NOMO-1 treated with DMSO at 0.1 percent for 48 hours (cell line): ENCODE measurements at regions not wholly inside any gene's neighbourhood (a gene's known extent, or its start where the extent isn't known, plus 50 kb on each side); places are given as distances from the start of the nearest gene placed in this dataset.

Source experiments
- DNase-seq: peaks from one replicate; lab custom pipeline; 2025; ENCODE audit not compliant: unreplicated experiment; lab: John Stamatoyannopoulos, UW

DNA sequence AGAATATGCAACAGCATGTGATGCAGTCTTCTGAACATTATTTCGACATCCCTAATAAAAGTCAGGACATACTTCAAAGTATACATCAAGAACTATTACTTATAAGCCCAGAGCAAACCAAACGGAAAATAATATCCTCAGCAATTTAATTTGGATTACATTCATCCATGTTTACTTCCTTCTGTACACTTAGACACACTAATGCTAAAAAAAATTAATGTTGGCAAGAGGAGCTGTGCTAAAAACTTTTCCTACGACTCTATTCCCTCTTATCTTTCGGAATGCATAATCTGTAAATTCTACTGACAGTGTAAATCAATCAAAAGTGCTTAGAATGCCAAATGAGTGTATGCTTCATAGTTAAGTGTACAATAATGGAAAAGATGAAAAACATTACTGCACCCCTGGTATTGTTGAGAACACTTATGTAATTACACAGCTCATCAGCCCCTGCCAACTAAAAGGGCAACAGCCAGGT lies 301.2 kb upstream of the HSF2 start:
- DNase-seq: no peak

DNA sequence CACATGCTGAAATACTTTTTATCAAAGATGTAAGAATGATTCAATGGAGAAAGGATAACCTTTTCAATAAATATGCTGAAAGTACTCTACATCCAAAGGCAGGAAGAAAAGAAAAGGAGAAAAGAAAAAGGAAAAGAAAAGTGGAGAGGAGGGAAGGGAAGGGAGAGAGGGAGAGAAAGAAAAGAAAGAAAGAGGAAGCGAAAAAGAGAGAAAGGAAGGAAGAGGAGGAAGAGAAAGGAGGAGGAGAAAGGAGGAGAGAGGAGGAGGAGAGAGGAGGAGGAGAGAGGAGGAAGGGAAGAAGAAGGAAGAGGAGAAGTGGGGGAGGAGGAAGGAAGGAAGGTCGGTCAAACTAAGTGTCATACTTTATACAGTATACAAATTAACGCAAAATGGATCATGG lies 297.4 kb upstream of the HSF2 start:
- DNase-seq: no peak

DNA sequence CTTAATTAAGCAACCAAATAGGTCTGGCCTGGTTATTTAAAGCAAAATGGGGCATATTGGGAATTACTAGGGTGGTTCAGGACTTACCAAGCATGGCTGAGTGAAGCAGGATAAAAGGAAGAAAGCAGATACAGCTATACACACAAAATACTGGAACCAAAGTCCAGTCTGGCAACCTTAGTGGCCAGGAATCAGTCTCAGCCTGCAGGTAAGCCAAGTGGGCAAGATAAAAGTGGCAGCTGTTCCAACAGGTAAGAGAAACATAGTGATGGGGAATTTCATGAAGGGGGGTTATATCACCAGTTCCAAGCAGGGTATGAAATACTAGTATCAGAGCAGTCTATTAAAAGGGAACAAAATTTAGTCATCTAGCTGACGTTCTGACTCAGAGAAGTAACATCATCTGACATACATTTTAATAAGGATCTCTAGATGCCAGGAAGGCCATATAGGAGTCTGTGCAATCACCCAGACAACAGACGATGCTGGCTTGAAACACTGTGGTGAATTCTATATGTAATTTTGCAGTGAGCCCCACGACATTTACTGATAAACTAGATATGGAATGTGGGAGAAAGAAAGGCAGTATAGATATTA lies 292.1 kb upstream of the HSF2 start:
- DNase-seq: no peak

DNA sequence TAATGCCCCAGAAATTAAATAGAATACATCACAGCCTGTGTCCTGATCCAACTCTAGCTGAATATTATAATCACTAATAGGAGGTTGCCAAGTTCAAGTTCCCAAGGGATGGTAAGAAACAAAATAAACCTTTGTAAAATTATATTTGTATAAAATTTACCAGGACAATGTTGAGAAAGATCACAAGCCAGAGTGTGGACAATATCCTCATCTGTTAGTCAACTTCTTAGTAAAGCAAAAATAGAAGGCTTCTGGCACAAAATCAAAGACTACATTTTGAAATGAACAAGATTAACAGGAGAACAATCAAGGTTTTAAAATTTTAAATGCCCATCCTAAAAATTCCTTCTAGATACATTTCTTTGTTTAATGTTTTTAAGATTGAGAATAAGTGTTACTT lies 290.4 kb upstream of the HSF2 start:
- no peak for DNase-seq

DNA sequence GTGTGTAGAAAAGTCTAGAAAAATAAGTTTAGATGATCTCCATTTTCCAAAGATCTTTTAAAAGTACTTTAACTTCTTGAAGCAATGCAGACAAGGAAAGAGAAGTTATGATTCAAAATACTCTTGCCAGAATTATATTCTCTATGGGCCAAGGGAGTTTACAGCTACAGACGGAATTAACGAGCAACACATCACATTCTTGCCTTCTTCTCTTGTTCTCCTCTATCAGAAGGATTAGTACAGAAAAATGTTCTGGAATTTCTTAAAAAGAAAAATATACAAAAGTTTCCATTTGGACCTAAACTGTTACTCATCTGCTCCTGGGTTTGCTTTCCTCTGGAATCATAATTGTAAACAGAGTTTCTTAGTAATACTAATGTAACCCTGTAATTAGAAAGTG lies 284.7 kb upstream of the HSF2 start:
- no peak for DNase-seq

DNA sequence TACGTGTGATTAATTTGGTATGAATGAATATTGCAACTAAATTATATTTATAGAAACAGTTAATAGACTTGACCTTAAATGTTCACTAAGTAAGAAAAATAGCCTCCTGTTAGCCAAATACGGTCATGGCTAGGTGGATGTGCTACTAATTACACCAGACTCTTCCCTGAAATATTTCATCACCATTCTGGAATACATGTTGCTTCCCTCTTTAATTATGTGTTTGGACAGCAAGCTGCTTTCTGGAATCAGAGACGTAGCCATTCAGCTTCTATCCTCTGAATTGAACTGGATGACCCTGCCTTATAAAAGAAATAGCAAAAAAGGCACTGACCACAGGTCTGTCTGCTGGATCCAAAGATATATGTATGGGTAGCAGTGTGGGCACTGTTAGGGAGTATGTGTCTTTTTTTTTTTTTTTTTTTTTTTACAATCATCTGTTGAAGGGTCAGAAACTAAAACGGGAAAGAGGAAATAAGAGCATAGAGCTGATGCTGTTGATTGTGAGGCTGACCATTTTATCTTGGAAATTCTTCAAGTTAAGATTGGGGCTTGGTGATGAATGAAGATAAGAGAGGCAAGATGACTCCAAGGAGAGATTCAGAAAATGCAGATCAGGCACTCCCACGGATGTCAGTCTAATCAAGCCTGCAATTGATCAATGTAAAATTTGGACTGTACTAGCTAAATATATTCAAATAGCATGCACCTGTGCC lies 283.2 kb upstream of the HSF2 start:
- no peak for DNase-seq

DNA sequence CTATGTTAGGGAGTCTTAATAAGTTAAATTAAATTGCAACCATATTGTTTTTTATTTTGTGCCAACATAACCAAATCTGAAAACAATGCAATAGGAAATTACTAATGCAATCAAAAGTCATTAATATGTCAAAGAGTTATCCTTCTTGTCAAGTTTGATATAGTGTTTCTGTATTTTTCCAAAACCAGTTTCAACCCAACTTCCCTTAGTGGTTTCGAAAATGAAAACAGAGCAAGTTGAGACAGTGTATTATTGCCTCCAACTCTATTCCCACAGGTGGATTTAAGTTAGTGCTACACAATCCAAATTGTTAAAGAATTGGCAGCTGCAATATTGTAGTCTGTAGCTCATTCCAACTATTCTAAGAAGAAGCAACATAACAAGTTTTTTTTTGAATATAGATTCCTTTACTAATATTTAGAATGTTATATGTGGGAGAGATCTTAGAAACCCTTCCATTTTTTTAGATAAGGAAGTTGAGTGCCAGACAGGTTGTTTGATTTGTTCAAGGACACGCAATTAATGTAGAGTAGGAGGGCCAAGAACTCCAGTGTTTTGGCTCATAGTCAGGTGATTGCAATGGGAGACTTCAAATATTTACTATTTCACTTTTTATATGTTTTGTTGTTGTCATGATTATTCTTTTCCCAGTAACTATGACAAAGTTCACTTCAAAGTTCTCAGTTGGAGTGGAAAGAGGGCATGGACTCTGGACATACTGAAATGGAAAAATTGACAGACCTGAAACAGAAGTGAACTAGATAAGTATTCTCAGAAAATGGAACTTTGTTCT lies 282.4 kb upstream of the HSF2 start:
- no peak for DNase-seq

DNA sequence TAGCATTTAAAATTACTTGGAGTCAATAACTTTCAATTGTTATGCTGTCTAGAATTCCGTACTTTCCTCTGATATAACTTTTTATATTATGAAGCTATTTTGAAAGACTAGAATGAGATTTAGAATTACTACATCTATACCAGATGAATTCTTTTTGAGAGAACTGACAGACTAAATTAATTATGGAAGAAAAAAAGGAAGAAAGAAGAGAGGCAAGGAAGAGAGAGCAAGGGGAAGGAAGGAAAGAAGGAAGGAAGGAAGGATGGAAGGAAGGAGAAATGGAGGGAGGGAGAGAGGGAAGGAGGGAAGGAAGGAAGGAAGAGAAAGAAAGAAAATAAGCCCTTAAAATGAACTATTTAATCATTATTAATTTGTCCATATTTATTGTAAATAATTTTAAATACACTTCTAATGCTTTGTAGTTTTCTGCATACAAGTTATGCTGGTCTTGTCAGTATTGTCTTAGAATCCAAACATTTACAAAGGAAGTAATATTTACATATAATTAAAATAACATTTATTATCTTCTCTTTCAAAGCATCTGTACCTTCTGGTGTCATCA lies 280.4 kb upstream of the HSF2 start:
- no peak for DNase-seq

DNA sequence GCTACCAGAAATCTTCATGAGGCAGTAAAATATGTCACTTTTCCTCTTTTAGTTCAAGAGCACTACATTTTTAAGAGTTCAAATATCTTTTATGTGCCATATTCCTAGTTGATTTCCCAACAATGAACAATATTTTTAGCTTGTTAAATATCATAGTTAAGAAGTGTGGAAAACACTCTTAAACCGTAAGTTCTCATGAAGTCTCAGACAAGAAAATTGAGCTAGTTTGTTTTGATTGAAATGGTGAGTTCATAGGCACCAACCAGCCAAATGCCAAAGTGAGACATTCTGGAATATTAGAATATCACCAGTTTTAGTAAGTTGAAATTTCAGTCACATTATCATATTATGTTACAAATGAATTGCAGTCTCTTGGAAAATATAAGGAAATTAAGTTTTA lies 277.2 kb upstream of the HSF2 start:
- DNase-seq: no peak

DNA sequence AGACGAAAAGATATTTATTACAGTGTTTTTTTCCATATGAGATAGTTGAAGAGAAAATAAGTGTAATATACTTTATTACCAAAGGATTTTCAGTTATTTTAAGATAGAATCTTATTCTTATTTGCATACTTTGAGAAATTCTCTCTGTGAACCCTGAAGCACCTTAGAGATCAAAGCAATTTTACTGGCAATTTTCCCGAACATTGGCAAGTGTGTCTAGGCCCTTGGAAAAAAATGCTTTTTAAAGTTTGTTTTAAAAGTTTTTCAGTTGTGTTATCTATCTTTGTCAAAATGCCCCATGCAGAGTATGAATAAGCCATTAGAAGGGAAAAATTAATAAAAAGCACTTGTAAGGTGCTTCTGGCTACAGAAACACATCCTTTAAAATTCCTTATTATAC lies 276.8 kb upstream of the HSF2 start:
- no peak for DNase-seq

DNA sequence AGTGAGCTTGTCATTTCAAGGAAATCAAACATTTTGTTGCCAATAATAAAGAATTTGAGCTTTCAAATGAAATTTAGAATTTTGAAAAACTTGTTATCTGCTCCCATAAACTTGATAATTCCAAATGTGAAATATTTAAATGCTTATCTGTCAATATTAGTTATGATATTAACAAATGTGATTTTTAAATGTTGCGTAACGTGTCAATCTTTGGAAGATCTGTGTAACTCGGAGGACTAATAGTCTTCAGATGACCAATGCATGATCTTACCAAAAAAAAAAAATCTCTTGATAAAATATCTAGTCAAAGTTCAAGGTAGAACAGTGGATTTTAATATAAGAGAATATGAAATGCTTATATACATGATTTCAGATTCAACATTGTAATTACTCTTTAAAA lies 274.5 kb upstream of the HSF2 start:
- no peak for DNase-seq

DNA sequence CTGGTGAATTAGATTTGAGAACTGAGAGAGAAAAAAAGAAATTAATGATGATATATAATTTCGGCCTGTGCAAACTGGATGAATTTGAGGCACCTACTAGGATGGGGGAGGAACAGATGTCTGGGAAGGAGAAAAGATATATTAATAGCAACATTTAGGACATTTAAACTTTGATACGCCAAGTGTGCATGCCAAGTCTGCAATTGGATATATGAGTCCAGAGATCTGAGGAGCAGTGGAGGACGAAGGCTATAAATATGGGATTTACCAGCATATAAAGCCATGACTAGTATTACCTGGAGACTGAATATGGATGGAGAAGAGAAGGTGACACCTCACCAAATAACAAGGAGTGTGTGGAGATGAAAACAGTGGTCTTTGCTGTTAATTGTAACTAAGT lies 272.6 kb upstream of the HSF2 start:
- no peak for DNase-seq

DNA sequence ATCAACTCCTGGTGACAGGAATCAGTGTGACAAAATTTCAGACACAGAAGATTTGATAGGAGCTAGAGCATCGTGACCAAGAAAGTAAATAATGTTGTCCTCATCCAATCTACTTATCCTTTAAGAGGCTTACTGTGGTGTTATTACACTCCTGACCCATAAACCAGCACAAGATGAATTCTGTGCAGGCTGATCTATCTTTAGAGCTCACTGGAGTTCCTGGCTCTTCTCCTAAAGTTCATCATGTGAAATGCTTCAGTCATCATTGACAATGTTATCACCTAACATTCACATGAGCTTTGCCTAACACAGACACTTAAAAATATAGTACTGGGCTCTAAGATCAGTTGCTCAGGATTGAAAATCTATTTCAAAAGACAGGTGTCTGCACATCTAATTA lies 271.0 kb upstream of the HSF2 start:
- no peak for DNase-seq

DNA sequence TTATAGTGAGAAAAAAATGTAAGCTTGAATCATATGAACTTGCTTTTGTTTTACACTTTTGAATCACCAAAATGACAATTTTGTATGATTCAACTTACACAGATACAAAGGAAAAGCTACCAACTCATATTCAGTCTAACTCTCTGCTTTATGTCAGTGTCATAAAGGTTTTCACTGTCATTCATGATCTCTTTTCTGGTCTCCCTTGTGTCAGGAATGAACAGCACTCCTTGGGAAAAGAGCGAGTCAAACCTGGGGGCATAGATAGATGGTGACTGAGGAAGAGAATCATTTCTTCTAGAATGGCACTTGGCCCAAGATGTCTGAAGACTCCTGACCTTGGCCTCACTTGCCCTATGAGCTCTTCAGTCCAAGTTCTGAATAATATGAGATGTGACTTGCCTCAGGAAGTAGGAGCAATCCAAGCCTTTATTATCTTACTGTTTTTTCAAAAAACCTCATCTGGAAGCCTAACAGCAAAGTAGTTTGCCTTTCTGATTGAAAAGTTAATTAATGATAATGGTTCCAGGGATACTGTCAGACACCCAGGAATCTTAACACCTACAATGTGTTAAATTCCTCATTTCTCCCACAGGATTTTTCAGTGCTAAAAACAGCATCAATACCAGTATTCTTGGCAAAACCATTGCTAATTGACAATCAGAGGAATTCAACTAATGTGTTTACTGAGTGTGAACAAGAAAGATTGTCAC lies 270.0 kb upstream of the HSF2 start:
- no peak for DNase-seq

DNA sequence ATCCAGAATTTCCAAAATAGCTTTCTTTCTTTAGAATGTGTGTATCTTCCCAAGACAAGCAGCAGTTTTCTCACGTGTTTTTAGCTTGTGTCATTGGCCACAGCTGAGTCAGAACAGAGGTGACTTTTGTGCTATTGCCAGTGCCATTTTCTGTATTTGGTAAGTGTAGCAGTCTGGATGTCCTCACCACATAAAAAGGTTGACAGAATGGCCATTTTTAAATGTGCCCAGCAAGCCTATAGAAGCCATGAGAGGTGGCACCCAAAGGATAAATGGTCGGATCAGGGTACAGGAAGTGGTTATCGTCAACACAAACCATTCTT lies 269.5 kb upstream of the HSF2 start:
- no peak for DNase-seq

DNA sequence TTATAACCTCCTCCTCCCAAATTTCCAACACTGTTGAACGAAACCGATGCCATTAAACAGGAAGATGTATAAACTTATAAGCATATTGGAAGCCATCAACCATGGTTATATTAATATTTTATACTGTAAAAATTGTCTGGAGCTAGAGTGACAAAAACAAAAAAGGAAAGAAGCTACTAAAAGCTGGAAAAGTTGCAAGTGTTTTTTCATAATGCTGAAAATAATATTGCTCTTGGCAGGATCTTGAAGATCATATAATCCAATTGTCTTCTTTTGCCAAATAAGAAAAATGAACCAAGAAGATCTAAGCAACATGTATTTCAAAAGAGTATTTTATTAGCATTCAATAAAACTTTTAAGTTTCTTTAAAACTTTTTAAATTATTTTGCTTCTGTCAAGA lies 268.9 kb upstream of the HSF2 start:
- DNase-seq: no peak

DNA sequence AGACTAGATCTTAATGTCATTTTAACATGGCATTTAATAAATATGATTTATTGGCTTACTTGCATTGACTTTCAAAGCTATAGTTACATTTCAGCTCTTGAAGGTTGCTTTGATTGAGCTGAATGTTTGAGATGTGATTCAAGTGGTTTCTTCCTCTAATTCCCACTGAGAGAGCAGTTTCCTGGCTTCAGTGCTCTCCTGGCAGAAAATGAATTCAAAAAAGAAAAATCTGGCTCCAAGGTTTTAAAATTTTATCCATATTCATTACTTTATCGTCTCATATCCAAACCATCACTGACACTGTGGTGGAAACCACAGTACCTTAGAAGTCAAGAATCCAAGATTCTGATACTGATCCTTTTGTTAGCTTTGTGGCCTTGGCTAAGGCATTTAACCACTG lies 263.1 kb upstream of the HSF2 start:
- no peak for DNase-seq

DNA sequence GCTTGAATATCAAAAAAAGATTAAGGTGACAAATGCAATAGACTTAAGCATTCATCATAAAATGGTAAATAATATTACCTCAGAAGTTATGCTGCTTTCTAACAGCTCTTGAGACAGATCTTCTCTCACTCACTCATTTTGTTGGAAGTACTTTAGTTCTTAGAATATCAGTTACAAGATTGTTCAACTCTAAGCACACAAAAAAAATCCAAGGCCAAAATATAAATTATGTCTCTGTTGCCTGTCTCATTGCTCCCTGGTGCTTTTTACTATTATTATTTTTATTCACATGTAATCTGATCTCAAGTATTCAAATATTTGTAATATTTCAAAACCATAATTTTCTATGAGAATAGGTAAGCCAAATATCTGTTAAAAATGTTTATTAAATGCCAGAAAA lies 259.4 kb upstream of the HSF2 start:
- no peak for DNase-seq

DNA sequence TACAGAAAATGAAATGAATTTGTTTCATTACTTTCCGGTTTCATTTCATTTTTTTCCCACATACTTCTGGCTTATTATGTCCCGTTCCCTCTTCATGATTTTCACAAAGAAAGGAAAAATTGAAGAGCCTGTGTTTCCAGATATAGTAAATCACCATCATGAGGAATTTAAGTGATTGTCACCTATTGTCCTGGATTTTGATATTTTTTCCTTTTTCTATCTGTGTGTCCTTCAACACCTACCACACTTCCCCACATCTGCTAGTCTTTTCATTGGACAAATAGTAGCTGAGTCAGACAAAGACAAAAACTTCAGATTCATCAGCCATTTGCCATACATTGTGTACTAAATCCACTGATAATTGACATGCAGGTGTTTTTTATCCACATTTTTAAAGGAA lies 258.2 kb upstream of the HSF2 start:
- no peak for DNase-seq

DNA sequence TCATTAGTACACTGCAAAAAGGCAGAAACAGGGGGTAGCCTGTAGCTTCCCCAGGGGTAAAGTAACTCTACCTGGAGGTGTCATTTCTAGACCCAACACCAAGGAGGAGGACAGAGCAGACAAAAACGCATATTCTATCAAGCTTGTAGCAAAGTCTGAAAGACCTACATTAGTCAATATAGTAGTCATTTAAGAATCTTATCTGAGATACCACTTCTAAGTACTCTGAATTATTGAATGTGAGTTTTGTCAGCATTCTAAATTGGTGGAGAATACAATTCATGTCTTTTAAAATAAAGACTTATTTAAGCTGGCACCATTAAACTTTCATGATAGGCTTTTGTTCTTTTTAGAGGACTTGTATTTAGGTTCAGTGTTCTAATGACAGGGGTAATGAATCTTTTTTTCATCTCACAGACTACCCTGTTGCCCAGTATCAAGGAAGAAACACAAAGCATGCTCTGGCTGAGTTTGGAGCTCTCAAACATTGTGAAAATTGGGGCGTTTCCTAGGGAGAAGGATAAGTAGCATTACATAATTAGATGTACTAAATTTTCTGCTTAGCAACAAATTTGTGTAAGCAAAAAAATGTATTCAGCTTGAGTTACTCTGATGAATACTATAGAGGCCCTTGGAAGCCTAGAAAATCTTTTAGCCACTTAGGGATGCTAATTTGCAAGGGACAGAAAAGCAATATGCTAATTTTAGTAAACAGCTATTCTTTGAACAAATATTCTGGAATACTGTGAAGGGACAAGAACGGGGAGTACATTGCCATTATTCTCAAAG lies 255.4 kb upstream of the HSF2 start:
- DNase-seq: no peak

DNA sequence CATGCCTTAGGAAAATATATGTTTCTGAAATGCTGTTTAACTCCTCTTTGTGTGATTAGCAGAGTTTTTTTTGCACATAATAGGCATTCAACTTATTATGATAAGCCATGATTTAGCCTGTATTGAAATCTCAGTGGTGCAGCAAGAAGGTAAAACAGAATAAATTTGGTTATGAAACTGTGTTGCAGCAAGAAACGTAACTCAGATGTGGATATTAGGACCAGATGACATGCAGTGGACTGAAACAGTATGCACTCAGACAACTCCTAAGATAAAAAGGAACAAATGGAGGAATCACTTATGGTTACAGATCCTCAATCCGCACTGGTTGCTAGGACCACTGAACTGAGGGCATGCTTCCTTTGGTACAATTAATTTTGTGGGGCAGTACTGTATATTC lies 254.2 kb upstream of the HSF2 start:
- no peak for DNase-seq
